Common myeloid progenitor, CD34-positive (primary cell): ENCODE measurements at regions not wholly inside any gene's neighbourhood (a gene's known extent, or its start where the extent isn't known, plus 50 kb on each side); places are given as distances from the start of the nearest gene placed in this dataset.

Source experiments
- CTCF ChIA-PET: fragments of 350-600 bp; sonication (Branson Sonifier 250); formaldehyde crosslinking; loops from one replicate; lab custom pipeline; 2021; ENCODE audit warnings: antibody characterized with exemption; lab: Charles Lee
- POLR2A ChIA-PET: fragments of 350-600 bp; sonication (Branson Sonifier 250); formaldehyde crosslinking; loops from one replicate; lab custom pipeline; 2021; ENCODE audit warnings: antibody characterized with exemption; lab: Charles Lee
- DNase-seq, 3 donors: peaks; one replicate each; pipeline versions ENCODE4 v3.0.0 to v3.0.0-alpha.2; 2013
- H3K27ac ChIP-seq, 2 experiments: 1 replicate in 1 of 2; 2 replicates in 1 of 2; pipeline ENCODE4 v1.7.0; 2013; ENCODE audit warnings: inconsistent platforms in 2 of 2, low read length in 2 of 2, mild to moderate bottlenecking in 2 of 2, low read depth in 1 of 2, moderate library complexity in 1 of 2; ENCODE audit not compliant: severe bottlenecking in 2 of 2, insufficient read depth in 1 of 2, poor library complexity in 1 of 2
- H3K27me3 ChIP-seq, 5 experiments: replicated peaks in 2 of 5; 1 replicate in 3 of 5; 2 replicates in 2 of 5; pipeline versions ENCODE4 v1.6.1 to v1.7.0; 2013; ENCODE audit warnings: low read length in 4 of 5, mild to moderate bottlenecking in 2 of 5, moderate library complexity in 2 of 5, inconsistent platforms in 1 of 5; ENCODE audit not compliant: insufficient read depth in 5 of 5, control insufficient read depth in 4 of 5
- H3K36me3 ChIP-seq, 4 experiments: 1 replicate in 2 of 4; 2 replicates in 2 of 4; pipeline versions ENCODE4 v1.6.1 to v1.7.0; 2013; ENCODE audit warnings: low read length in 3 of 4, control low read depth in 1 of 4, mild to moderate bottlenecking in 1 of 4; ENCODE audit not compliant: control insufficient read depth in 4 of 4, insufficient read depth in 4 of 4
- H3K4me1 ChIP-seq, 4 experiments: 1 replicate in 3 of 4; 2 replicates in 1 of 4; pipeline versions ENCODE4 v1.6.1 to v1.7.1; 2013; ENCODE audit warnings: low read length in 3 of 4, mild to moderate bottlenecking in 3 of 4, control low read depth in 1 of 4, inconsistent platforms in 1 of 4, moderate library complexity in 1 of 4; ENCODE audit not compliant: control insufficient read depth in 4 of 4, insufficient read depth in 4 of 4; ENCODE audit errors: control extremely low read depth in 1 of 4
- H3K4me3 ChIP-seq, 7 experiments: 1 replicate in 4 of 7; 2 replicates in 3 of 7; pipeline versions ENCODE4 v1.5.1 to v1.7.0; 2013; ENCODE audit warnings: mild to moderate bottlenecking in 7 of 7, low read length in 6 of 7, moderate library complexity in 6 of 7, inconsistent platforms in 2 of 7, low read depth in 2 of 7, control low read depth in 1 of 7; ENCODE audit not compliant: insufficient read depth in 4 of 7, control insufficient read depth in 1 of 7; ENCODE audit errors: extremely low read depth in 1 of 7
- H3K9me3 ChIP-seq, 5 experiments: 1 replicate in 4 of 5; 2 replicates in 1 of 5; pipeline versions ENCODE4 v1.6.1 to v1.7.1; 2013; ENCODE audit warnings: low read length in 4 of 5, mild to moderate bottlenecking in 2 of 5, inconsistent platforms in 1 of 5, low read depth in 1 of 5, moderate library complexity in 1 of 5; ENCODE audit not compliant: control insufficient read depth in 4 of 5, insufficient read depth in 2 of 5; ENCODE audit errors: control extremely low read depth in 1 of 5
- WGBS: methylation state at CpG from one replicate; pipeline ENCODE4 v1.1.5; 2013; ENCODE audit not compliant: insufficient coverage; 5-methylcytosine and 5-hydroxymethylcytosine counted together

GRCh38 chr4:117383468-117383867 lies 298.1 kb upstream of the TRAM1L1 start:
- Histone ChIP-seq H3K4me3 (no peak overlapping the region), H3K9me3 (no peaks in the 10 kb centered on the region), H3K36me3 (no peaks in the 10 kb centered on the region), H3K27ac (no peak overlapping the region), H3K27me3 (no peaks in the 10 kb centered on the region), H3K4me1 (no peaks in the 10 kb centered on the region)
- POLR2A ChIA-PET, result no interaction called here
- CTCF ChIA-PET, result no interaction called here
- WGBS, result no CpG with 5 or more reads among the region's 1 CpG
- no peak for DNase-seq

GRCh38 chr4:117385526-117385925 lies 300.1 kb upstream of the TRAM1L1 start:
- CTCF ChIA-PET, result no interaction called here
- DNase-seq, result no peak
- H3K4me3 ChIP-seq, result no peak overlapping the region
- H3K36me3 ChIP-seq, result no peaks in the 10 kb centered on the region
- no peak overlapping the region for H3K27ac ChIP-seq
- H3K4me1 ChIP-seq, result no peaks in the 10 kb centered on the region
- no peaks in the 10 kb centered on the region for H3K27me3 ChIP-seq
- no CpG with 5 or more reads among the region's 1 CpG for WGBS
- POLR2A ChIA-PET, result no interaction called here
- no peaks in the 10 kb centered on the region for H3K9me3 ChIP-seq

GRCh38 chr4:117387072-117387471 lies 301.7 kb upstream of the TRAM1L1 start:
- no peaks in the 10 kb centered on the region for H3K9me3 ChIP-seq
- H3K36me3 ChIP-seq, result no peaks in the 10 kb centered on the region
- H3K4me1 ChIP-seq, result no peaks in the 10 kb centered on the region
- DNase-seq, result no peak
- no peak overlapping the region for H3K27ac ChIP-seq
- no CpG with 5 or more reads among the region's 2 CpGs for WGBS
- POLR2A ChIA-PET, result interaction anchor here (0.6 kb wide), 1 partner anchor 24 kb away, joined by 3 read pairs; no protein-coding TSS in a partner anchor
- CTCF ChIA-PET, result no interaction called here
- no peaks in the 10 kb centered on the region for H3K27me3 ChIP-seq
- H3K4me3 ChIP-seq, result no peak overlapping the region

GRCh38 chr4:117400039-117400835 lies 314.9 kb upstream of the TRAM1L1 start:
- ChIA-PET POLR2A (no interaction called here), CTCF (no interaction called here)
- Histone ChIP-seq H3K36me3 (no peaks in the 10 kb centered on the region), H3K4me3 (no peak overlapping the region), H3K27me3 (no peaks in the 10 kb centered on the region), H3K4me1 (no peaks in the 10 kb centered on the region), H3K9me3 (no peaks in the 10 kb centered on the region), H3K27ac (no peak overlapping the region)
- no peak for DNase-seq

GRCh38 chr4:117412661-117413060 lies 327.3 kb upstream of the TRAM1L1 start:
- CTCF ChIA-PET, result no interaction called here
- Histone ChIP-seq H3K36me3 (no peaks in the 10 kb centered on the region), H3K4me1 (no peaks in the 10 kb centered on the region), H3K4me3 (no peak overlapping the region), H3K27me3 (no peaks in the 10 kb centered on the region), H3K27ac (no peak overlapping the region), H3K9me3 (no peaks in the 10 kb centered on the region)
- DNase-seq, result no peak
- WGBS, result no CpG with 5 or more reads among the region's 2 CpGs
- POLR2A ChIA-PET, result no interaction called here

GRCh38 chr4:117417856-117418255 lies 332.5 kb upstream of the TRAM1L1 start:
- no peaks in the 10 kb centered on the region for H3K9me3 ChIP-seq
- DNase-seq, result no peak
- no peak overlapping the region for H3K4me3 ChIP-seq
- POLR2A ChIA-PET, result no interaction called here
- no peaks in the 10 kb centered on the region for H3K36me3 ChIP-seq
- WGBS, result 100% methylated on average over 1 of the region's 1 CpG
- H3K27me3 ChIP-seq, result no peaks in the 10 kb centered on the region
- no peaks in the 10 kb centered on the region for H3K4me1 ChIP-seq
- no peak overlapping the region for H3K27ac ChIP-seq
- CTCF ChIA-PET, result no interaction called here

GRCh38 chr4:117420948-117421347 lies 335.6 kb upstream of the TRAM1L1 start:
- no peak for DNase-seq
- Histone ChIP-seq H3K4me3 (no peak overlapping the region), H3K4me1 (no peaks in the 10 kb centered on the region), H3K36me3 (no peaks in the 10 kb centered on the region), H3K9me3 (no peaks in the 10 kb centered on the region), H3K27me3 (no peaks in the 10 kb centered on the region), H3K27ac (no peak overlapping the region)
- WGBS, result 20% methylated on average over 1 of the region's 1 CpG
- POLR2A ChIA-PET, result no interaction called here
- CTCF ChIA-PET, result no interaction called here
